ENCODE measurements at regions not wholly inside any gene's neighbourhood (a gene's known extent, or its start where the extent isn't known, plus 50 kb on each side); places are given as distances from the start of the nearest gene placed in this dataset.

DNA sequence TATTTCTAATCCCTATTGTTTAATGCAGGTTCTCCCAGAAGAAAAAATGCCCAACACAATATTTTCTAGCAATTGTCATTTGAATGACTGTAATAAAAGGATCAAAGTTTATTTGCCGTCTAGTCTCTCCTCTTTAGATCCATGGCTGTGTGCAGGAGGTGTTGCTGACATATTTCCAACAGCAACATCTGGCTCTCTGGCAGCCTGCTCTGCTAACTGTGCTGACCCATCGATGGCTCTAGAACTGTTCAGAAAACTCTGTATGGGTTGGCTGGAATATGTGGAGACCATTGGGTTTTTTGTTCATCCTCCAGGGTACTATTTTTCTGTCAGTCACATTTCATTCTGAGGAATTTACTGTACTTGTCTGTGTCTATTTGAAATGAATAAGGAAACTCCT lies 202.0 kb upstream of the SLC27A6 start:
- Histone ChIP-seq H3K4me3 (no peak overlapping the region), H3K27me3 (no peaks in the 10 kb centered on the region), H3K27ac (no peak overlapping the region), H3K4me1 (no peaks in the 10 kb centered on the region), H3K36me3 (no peaks in the 10 kb centered on the region), H3K9me3 (peaks cover 2% of the 10 kb centered on the region)
- 44% methylated on average over 2 of the region's 2 CpGs for WGBS
- no peak for TF ChIP-seq POLR2AphosphoS5 (IDR thresholded peaks at IDR 0.05)
- no peak for TF ChIP-seq POLR2A (IDR thresholded peaks at IDR 0.05)
- TF ChIP-seq, protein P1, sequence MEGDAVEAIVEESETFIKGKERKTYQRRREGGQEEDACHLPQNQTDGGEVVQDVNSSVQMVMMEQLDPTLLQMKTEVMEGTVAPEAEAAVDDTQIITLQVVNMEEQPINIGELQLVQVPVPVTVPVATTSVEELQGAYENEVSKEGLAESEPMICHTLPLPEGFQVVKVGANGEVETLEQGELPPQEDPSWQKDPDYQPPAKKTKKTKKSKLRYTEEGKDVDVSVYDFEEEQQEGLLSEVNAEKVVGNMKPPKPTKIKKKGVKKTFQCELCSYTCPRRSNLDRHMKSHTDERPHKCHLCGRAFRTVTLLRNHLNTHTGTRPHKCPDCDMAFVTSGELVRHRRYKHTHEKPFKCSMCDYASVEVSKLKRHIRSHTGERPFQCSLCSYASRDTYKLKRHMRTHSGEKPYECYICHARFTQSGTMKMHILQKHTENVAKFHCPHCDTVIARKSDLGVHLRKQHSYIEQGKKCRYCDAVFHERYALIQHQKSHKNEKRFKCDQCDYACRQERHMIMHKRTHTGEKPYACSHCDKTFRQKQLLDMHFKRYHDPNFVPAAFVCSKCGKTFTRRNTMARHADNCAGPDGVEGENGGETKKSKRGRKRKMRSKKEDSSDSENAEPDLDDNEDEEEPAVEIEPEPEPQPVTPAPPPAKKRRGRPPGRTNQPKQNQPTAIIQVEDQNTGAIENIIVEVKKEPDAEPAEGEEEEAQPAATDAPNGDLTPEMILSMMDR (IDR thresholded peaks at IDR 0.05), result no peak
- TF ChIP-seq EP300 (IDR thresholded peaks at IDR 0.05), result no peak
- no peak for DNase-seq (ENCODE audit: low spot score in 2 of 2)

DNA sequence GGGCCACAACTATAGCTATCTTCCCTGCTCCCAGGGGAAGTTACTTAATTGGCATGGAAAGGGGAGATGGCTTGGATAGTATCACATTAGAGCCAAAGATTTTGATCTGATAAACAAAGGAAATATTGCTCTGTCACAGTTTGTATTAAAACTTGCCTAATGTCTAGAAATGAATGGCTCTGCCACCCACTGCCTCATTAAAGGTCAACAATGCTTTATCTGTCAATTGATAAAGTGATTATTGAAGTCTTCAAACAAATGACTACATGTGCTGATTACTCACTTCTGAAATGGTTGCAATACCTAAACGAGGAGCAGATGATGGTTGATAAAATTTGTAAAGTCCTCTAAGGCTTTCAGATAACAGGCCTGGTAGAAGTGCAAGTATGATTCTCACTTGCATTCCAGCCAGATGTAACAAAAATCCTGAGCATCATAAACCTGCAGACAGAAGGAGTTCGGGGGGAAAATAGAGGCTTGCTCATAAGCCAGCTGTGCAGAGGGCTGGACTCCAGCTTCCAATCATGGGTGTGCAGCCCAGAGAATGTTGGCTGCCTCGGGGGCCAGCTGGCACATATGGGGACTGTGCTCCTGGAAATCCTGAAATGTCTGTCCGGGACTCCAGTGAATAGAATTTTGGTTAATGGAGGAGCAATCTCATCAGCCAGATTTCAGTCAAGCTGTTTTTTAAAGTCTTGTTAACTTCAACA lies 200.5 kb upstream of the SLC27A6 start:
- H3K27ac ChIP-seq, result no peak overlapping the region
- no peaks in the 10 kb centered on the region for H3K36me3 ChIP-seq
- WGBS, result 33% methylated on average over 4 of the region's 4 CpGs
- H3K27me3 ChIP-seq, result no peaks in the 10 kb centered on the region
- TF ChIP-seq POLR2AphosphoS5 (IDR thresholded peaks at IDR 0.05), result no peak
- no peak for TF ChIP-seq EP300 (IDR thresholded peaks at IDR 0.05)
- TF ChIP-seq POLR2A (IDR thresholded peaks at IDR 0.05), result no peak
- TF ChIP-seq, protein P1 (IDR thresholded peaks at IDR 0.05), result no peak
- no peak overlapping the region for H3K4me3 ChIP-seq
- H3K4me1 ChIP-seq, result no peaks in the 10 kb centered on the region
- DNase-seq (ENCODE audit: low spot score in 2 of 2), result no peak
- H3K9me3 ChIP-seq, result no peaks in the 10 kb centered on the region

DNA sequence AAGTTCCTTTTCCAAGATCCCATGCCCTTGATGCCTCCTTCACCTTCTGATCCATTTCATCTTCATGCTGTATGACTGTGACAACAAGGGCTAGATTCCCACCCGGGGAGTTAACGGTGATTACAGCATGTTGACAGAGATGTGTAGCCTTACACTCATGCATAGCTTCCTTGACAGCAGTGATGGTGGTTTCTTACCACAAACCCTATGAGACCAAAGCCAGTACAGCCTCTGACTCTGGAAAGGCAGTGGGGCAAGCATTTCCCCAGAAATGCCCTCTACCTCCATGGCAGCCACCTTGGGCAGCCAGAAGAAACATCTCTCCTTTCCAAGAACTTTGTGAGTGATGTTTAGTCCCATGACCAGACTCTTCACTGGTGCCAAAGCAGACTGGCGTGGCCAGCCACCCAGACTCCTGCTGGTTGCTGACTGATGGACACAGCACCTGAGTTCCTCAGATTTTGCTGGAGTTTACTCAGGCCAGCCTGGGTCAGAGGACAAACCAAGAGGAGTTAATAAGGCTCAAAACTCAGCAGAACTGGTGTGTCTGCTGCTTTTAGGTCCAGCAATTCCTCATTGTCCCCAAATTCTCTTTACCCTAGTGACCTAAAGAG lies 199.7 kb upstream of the SLC27A6 start:
- H3K27ac ChIP-seq, result no peak overlapping the region
- TF ChIP-seq POLR2AphosphoS5 (IDR thresholded peaks at IDR 0.05) (no peak), EP300 (IDR thresholded peaks at IDR 0.05) (no peak), POLR2A (IDR thresholded peaks at IDR 0.05) (no peak)
- TF ChIP-seq, protein P1 (IDR thresholded peaks at IDR 0.05), result no peak
- no peaks in the 10 kb centered on the region for H3K36me3 ChIP-seq
- H3K4me1 ChIP-seq, result no peaks in the 10 kb centered on the region
- DNase-seq (ENCODE audit: low spot score in 2 of 2), result no peak
- no peak overlapping the region for H3K4me3 ChIP-seq
- H3K9me3 ChIP-seq, result no peaks in the 10 kb centered on the region
- H3K27me3 ChIP-seq, result no peaks in the 10 kb centered on the region
- WGBS, result 94% methylated on average over 3 of the region's 3 CpGs

DNA sequence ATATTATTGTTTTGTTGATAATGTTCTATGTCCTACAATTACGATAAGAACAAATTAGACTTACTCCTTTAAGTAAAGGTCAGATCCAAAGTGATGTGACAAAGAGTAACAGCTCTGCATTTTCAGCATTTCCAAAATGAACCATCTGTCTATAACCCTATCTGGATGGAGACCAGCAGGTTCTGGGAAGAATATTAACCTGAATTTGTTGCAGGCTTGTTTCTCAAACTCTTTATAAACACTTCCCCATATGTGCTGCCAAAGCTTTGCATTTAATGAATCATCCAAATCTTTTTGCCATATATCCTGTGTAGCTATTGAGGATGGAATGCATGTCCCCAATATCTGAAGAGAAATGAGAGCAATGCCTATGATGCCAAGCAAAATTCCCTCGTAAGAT lies 198.9 kb upstream of the SLC27A6 start:
- Histone ChIP-seq H3K36me3 (no peaks in the 10 kb centered on the region), H3K4me1 (no peaks in the 10 kb centered on the region), H3K4me3 (no peak overlapping the region), H3K27ac (no peak overlapping the region), H3K9me3 (no peaks in the 10 kb centered on the region), H3K27me3 (no peaks in the 10 kb centered on the region)
- no peak for DNase-seq (ENCODE audit: low spot score in 2 of 2)
- TF ChIP-seq POLR2A (IDR thresholded peaks at IDR 0.05) (no peak), POLR2AphosphoS5 (IDR thresholded peaks at IDR 0.05) (no peak), EP300 (IDR thresholded peaks at IDR 0.05) (no peak)
- TF ChIP-seq, protein P1 (IDR thresholded peaks at IDR 0.05), result no peak
- 91% methylated on average over 2 of the region's 2 CpGs for WGBS

DNA sequence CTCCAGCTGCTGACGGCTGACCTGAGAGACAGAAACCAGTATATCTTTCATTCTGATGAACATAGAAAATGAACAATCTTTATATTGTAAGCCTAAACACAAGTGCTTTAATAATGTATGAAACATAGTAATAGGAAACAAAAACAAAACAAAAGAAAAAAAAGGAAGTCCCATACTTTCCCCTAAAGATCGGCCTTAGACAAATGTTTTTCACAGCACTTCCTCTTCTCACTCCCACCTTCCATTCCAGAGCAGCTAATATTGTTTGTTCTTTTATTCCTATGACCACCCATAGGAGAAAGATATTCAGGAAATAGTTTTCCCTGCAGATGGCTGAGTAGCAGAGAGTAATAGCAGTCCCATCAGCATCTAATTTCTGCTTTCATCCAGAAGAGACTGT lies 194.4 kb upstream of the SLC27A6 start:
- H3K27ac ChIP-seq, result no peak overlapping the region
- WGBS, result 57% methylated on average over 2 of the region's 2 CpGs
- DNase-seq (ENCODE audit: low spot score in 2 of 2), result no peak
- H3K9me3 ChIP-seq, result no peaks in the 10 kb centered on the region
- no peaks in the 10 kb centered on the region for H3K27me3 ChIP-seq
- no peaks in the 10 kb centered on the region for H3K36me3 ChIP-seq
- no peaks in the 10 kb centered on the region for H3K4me1 ChIP-seq
- TF ChIP-seq, protein P1 (IDR thresholded peaks at IDR 0.05), result no peak
- no peak overlapping the region for H3K4me3 ChIP-seq
